GM12892 (cell line): ENCODE measurements at regions not wholly inside any gene's neighbourhood (a gene's known extent, or its start where the extent isn't known, plus 50 kb on each side); places are given as distances from the start of the nearest gene placed in this dataset.

Experiments used
- POLR2A ChIP-seq: IDR thresholded peaks from 2 replicates; pipeline ENCODE4 v1.6.1; 2011; ENCODE audit warnings: low read depth, low read length, control low read depth
- POLR2AphosphoS5 ChIP-seq: IDR thresholded peaks from 2 replicates; pipeline ENCODE4 v1.6.1; 2011; ENCODE audit warnings: low read depth, low read length, control low read depth
- TAF1 ChIP-seq: IDR thresholded peaks from 2 replicates; pipeline ENCODE4 v1.6.1; 2011; ENCODE audit warnings: low read depth, mild to moderate bottlenecking, control low read depth, low read length, borderline replicate concordance

GRCh38 chr3:61463191-61463590, 98.2 kb upstream of the PTPRG start:
- no peak for TF ChIP-seq POLR2AphosphoS5
- no peak for TF ChIP-seq POLR2A
- no peak for TF ChIP-seq TAF1
